Kasumi-1 (cell line): ENCODE measurements at regions not wholly inside any gene's neighbourhood (a gene's known extent, or its start where the extent isn't known, plus 50 kb on each side); places are given as distances from the start of the nearest gene placed in this dataset.

Source experiments
- DNase-seq, 2 experiments: peaks; one replicate each; lab custom pipeline; 2025; lab: John Stamatoyannopoulos, UW

DNA sequence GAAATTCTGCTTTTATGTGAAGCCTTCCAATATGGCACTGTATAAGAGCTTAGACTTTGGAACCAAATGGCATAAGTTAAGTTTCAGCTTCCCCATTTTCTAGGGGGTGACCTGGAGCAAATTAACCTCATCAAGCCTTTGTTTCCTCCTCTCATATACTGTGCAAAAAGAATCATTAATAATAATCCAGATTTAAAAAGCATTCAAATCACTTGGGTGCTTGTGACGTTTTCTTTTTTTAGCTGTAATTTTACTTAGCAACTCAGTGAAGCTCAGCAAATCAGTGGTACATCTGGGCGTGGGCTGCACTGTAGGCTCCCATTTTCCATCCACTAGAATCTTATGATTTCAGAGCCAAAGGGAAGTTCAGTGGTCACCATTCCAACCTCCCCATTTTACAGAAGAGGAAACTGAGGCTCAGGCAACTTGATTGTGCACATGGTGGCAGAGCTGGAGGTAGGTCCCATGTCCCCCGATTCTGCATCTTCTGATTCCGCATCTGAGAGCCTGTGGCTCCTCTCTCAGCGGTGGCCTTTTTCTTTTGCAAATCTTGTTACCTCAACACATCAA, 131.2 kb downstream of the SNAPC1 start:
- no peak for DNase-seq

DNA sequence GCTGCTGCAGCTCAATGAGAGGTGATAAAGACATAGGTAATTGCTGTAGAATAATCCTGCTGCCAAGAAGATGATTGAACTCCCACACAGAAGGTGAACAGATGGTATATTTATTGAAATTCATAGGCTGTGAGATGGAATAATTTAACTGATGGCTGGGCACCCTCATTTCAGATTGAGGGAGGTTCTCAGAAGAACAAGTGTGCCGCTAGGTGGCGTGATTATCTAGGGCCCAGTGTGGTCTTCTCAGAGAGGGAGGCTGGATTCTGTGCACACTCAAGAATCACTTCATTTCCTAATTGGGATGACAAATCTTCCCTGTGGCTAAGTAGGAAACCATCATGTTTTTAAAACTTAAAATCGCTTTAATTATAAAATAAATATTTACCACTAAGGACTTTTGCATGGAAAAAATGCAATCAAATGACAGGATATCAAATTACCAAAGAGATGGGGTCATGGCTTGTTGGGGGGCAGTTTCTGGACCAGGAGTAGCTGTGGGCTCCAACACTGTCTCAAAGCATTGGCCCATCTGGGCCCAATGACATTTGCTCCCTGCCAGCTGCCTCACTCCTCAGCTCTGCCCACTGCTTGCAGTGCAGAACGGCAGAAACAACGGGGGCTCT, 132.3 kb downstream of the SNAPC1 start:
- DNase-seq: peak; percentile 60 to 83

DNA sequence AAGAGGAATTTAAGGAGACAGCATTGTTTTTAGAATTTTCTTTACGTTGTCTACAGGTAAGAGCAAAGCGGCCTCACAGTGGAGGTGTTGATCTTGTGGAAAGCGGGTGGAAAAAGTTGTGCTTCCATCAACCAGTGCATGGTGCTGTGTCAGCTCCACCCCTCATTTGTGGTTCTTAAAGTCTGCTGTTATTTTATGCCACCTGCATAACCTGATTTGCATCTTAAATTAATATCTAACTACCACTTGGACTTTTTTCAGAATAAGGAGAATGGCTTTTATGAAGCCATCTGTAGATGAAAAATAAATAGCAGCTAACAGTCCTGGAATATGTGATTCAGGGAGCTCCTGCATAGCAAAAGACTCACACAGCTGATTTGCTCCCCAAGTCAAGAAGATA, 135.1 kb downstream of the SNAPC1 start:
- DNase-seq: no peak

GRCh38 chr14:61898568-61898967, 136.3 kb downstream of the SNAPC1 start:
- DNase-seq: no peak

GRCh38 chr14:61899497-61899896, 137.3 kb downstream of the SNAPC1 start:
- DNase-seq: no peak

DNA sequence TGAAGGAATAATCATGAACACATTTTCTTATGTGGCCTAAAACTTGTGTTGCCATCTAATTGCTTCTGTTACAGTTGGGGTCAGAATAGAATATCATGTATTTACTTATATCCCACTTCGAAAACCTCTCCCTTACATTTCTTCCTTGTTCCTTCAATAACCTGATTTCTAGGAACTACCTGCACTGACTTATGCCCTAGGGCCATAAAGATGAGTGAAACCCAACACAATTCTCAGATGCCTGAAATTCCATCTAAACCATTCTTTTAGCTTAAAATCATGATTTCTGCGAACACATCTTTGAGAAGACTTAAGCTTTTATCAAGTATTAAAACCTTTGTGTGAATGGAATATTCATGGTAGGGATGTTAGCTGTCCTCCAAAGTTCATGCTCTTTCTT, 142.7 kb downstream of the SNAPC1 start:
- DNase-seq: no peak

DNA sequence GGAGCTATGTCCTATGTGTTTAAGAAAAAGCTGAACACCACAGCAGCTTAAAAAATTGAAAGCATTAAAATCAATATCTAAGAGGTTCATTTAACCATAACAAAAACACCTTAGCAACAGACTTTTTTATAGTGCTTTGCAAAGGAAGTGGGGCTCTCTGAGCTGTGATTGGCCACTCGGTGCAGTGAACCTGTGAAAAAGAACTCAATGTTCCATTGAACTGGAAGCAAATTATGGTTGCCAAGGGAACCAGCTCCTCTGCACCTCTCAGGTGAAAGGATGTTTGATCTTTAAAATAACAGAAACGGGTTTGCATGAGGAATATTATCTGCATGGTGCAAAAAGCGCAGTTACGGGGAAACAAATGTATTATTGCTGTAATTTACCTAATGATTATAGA, 149.4 kb downstream of the SNAPC1 start:
- DNase-seq: no peak

- DNase-seq: no peak
Observed at GRCh38 chr14:61918998-61919397, 156.8 kb downstream of the SNAPC1 start.

DNA sequence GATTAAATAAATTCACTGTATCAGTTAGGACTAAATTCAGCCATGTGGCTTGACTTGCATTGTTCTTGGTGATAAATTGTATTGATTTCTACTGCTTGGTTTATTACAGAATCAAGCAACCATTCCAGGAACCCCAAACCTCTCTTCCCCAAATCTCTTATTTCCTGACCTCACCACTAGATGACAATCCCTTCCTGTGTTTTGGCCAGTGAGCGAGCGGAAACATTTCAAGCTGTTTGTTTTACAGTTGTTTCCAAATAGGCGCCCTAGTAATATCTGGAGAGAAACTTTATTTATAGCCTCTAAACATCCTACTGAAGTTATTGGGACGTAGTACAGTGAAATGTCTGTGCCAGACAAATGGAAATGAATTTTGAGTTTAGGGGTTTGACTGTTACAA, 161.1 kb downstream of the SNAPC1 start:
- DNase-seq: no peak

GRCh38 chr14:61925043-61925442, 162.8 kb downstream of the SNAPC1 start:
- peak; percentile 8 to 14 for DNase-seq

DNA sequence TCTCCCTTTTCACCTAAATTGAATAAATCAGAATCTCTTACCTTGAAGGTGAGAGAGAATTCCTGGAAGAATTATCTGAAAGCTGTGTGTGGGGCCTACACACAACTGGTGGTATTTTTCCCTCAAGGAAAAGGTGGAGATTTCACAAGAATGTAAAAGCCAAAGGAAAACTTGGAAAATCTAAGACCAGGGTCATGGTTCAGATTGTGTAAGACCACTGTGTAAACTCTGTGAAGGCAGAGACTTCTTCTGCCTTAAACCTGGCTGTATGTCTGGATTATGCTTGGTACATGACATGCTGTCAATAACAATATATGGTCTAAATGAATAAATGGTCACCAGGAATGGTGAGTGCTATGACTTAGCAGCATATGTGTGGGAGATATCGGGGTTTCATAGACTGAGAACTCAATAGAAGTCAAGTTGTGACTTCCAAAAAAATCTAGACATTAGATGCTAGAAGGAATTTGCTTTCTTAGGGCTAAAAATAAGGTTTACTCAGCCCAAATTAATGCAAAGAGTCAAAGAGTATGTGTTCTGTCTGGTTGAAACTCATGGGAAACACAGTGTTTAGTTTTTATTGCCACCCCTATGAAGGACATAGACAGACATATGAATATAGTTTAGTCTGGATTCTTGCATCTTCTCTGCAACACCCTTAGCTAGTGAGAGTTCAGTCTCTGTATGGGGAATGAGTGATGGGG, 163.7 kb downstream of the SNAPC1 start:
- DNase-seq: no peak

DNA sequence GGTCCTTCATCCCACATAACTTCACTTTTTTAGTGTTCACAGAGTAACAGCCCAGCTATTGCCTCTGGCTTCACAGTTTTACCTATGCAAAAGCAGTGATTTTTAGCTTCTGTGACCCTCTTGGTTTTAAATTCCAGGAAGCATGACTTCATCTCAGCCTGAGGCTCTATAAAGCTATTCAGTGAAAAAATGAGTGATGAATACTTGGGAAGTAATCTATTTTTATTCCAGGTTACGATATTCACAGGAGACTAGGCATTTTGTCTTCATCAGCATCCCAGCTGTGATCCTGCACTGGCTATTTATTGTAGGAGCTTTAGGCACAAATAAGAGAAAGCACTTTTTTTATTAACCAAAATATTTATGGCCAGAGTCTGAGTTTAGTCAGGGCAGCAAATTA, 164.8 kb downstream of the SNAPC1 start:
- DNase-seq: no peak

GRCh38 chr14:61927520-61927919, 165.3 kb downstream of the SNAPC1 start:
- no peak for DNase-seq

DNA sequence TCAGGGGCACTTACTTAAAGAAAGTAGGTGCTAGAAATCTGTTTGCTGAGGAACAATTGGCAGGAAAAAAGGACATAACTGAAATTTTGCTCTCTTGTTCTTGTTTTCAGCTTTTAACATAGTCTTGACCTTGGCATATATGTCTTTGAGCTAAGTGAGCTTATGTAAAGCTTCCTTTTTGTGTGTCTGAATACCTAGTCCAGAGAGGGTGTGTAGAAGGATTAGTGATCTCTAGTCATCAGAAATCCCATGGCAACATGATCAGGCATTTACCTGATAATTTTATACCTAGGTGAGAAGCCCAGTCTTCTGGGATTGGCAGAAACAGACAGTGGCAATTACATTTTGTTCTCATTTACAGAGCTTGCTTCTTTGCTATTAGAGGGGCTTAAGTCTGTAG, 166.1 kb downstream of the SNAPC1 start:
- DNase-seq: no peak

DNA sequence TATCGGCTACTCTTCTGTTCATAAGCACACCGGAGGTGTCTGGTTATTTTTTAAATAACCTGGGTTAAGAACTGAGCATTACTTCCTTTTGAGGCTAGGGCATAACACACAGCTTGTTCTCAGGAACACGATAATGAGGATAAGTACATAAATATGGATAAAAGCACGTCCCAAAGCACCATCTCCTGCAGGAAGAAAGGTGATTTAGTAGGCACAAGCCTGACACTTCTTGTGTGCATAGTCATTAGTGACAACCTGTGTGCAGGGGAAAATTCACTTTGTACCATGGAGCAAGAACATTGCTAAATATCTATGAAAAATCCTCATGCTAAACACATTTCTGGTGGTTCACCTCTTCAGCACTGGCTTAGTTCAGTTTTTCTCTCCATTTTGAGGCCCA, 166.5 kb downstream of the SNAPC1 start:
- no peak for DNase-seq

DNA sequence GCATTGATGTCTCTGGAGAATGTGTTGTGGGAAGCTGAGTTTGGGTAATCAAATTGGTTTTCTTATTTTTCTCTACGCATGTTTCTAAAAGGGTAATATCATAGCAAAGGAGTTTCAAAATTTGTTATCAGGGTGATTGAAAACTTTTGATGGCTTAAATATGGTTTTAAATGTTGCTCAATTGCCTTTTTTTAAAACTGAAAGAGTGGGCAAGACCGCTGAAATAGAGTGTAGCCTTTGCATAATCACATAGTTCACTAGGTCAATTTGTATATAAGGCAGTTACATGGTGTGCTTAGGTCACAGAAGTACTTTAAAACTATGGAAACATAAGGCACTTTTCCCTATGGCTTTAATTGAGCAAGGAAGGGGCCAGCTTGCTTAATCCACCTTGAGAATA, 167.4 kb downstream of the SNAPC1 start:
- no peak for DNase-seq

DNA sequence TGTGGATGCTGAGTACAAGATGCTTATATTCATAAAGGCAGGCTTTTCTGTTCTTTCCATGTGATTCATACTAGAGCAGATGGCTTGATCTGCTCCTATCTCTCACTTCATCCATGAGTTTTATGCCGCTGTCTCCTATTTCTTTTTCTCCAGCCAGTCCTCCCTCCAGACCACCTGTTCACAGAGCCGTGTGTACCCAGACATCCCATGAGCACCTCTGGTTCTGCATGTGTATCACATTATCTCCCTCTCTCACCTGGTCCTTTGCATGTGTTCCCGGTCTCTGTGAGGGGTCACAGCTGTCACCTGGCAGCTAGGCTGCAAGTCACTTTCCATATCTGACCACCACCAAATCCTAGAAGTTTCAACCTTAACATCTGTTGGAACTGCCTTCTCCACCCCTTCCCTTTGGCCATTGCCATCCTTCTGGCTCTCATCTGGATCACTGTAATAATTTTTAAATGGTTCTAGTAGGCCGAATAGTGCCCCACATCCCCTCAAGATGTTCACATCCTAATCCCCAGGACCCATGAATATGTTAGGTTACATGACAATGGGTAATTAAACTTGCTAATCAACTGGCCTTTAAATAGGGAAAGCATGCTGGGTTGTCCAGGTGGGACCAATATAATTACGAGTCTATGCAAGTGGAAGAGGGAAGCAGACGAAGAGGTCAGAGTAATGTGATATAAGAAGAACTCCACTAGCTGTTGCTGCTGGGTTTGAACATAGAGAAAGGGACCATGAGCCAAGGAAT, 168.1 kb downstream of the SNAPC1 start:
- no peak for DNase-seq

- DNase-seq: no peak
Observed at GRCh38 chr14:61932974-61933373, 170.8 kb downstream of the SNAPC1 start.

GRCh38 chr14:61934385-61934784, 172.2 kb downstream of the SNAPC1 start:
- no peak for DNase-seq

DNA sequence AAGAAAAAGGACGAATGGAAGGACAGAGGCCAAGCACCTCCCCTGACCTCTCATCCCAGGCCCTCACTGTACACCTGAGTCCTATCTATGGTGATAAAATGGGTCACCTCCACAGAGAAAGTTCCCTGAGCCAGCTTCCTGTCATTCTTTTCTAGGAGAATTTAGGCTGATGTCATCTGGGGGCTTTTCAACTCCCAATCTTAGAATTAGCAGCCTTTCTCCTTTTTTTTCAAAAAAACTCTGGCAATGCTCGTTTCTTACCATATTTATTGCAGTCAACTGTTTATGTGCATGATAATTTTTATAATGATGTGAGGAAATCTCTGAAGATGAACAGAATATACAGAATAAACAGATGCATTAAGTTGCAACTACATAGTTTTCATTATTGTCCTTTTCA, 177.6 kb downstream of the SNAPC1 start:
- DNase-seq: no peak

GRCh38 chr14:61940666-61941420, 178.6 kb downstream of the SNAPC1 start:
- DNase-seq: no peak
